C4-2B (cell line): ENCODE measurements at regions not wholly inside any gene's neighbourhood (a gene's known extent, or its start where the extent isn't known, plus 50 kb on each side); places are given as distances from the start of the nearest gene placed in this dataset.

Experiments used
- H3K27ac ChIP-seq: fragments of 450-650 bp; 2 replicates; pipeline ENCODE4 v1.5.1; 2017
- CTCF ChIP-seq: fragments of 450-650 bp; conservative IDR thresholded peaks from 2 replicates; pipeline ENCODE4 v1.5.1; 2017; ENCODE audit warnings: mild to moderate bottlenecking
- ZFX ChIP-seq: fragments of 450-650 bp; IDR thresholded peaks from 2 replicates; pipeline ENCODE4 v1.6.1; 2017

GRCh38 chrX:23494741-23495140 is 160.1 kb downstream of the PTCHD1 start:
- no peak overlapping the region for H3K27ac ChIP-seq
- TF ChIP-seq ZFX = no peak
- no peak for TF ChIP-seq CTCF

- TF ChIP-seq CTCF (no peak), ZFX (no peak)
- H3K27ac ChIP-seq = no peak overlapping the region
Observed at GRCh38 chrX:23497919-23498318, 163.3 kb downstream of the PTCHD1 start.

- H3K27ac ChIP-seq = no peak overlapping the region
- TF ChIP-seq CTCF (no peak), ZFX (no peak)
Observed at GRCh38 chrX:23501974-23502373, 165.3 kb upstream of the PRDX4 start.

GRCh38 chrX:23503835-23504539 is 163.3 kb upstream of the PRDX4 start:
- no peak for TF ChIP-seq ZFX
- TF ChIP-seq CTCF = no peak
- peak overlapping the region; percentile 66 for H3K27ac ChIP-seq

GRCh38 chrX:23504540-23504884 is 162.8 kb upstream of the PRDX4 start:
- H3K27ac ChIP-seq = peak overlapping the region; percentile 66
- no peak for TF ChIP-seq ZFX
- no peak for TF ChIP-seq CTCF

- peak overlapping the region; percentile 66 for H3K27ac ChIP-seq
- TF ChIP-seq CTCF (no peak), ZFX (no peak)
Observed at GRCh38 chrX:23504895-23505294, 162.4 kb upstream of the PRDX4 start.

- no peak for TF ChIP-seq CTCF
- H3K27ac ChIP-seq = no peak overlapping the region; the same call in 1 of the 2 replicates
Observed at GRCh38 chrX:23505531-23506303, 161.6 kb upstream of the PRDX4 start.
